ENCODE measurements at regions not wholly inside any gene's neighbourhood (a gene's known extent, or its start where the extent isn't known, plus 50 kb on each side); places are given as distances from the start of the nearest gene placed in this dataset.

DNA sequence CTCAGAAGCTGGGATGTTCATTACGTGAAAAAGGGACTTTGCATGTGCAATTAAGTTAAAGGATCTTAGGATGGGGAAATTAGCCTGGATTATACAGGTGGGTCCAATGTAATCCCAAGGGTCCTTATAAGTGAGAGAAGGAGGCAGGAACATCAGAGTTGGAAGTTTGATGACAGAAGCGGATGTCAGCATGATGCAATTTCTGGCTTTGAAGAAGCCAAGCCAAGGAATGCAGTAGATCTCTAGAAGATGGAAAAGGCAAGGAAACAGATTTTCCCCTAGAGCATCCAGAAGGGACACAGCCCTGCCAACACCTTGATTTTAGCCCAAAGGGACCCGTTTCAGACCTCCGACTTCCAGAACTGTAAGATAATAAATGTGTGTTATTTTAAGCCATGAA is 136.4 kb downstream of the LNPK start:
- Histone ChIP-seq H3K27me3 (replicated peaks; ENCODE audit: insufficient read depth, low read depth, low read length, poor library complexity) (peaks cover 30% of the 10 kb centered on the region), H3K27ac (ENCODE audit: low read depth, low read length, poor library complexity, severe bottlenecking) (no peak overlapping the region), H3K4me3 (ENCODE audit: low read depth, low read length, poor library complexity, severe bottlenecking) (no peak overlapping the region), H3K4me1 (ENCODE audit: insufficient read depth, low read length, poor library complexity, severe bottlenecking) (no peaks in the 10 kb centered on the region), H3K36me3 (ENCODE audit: insufficient read depth, low read length, poor library complexity, severe bottlenecking) (no peaks in the 10 kb centered on the region), H3K9me3 (ENCODE audit: low read depth, low read length, poor library complexity, severe bottlenecking) (no peaks in the 10 kb centered on the region)
- BruUV-seq (replicated peaks) = no TSS peak
- intact Hi-C loops (cut with micrococcal nuclease; ENCODE audit: unreplicated experiment) = no loop called here
- DNase-seq (ENCODE audit: low spot score) = no peak
- ChIA-PET POLR2A (ENCODE audit: low non-redundant PET) (interaction anchor here (0.5 kb wide), 1 partner anchor 434 kb away, joined by 3 read pairs; no protein-coding TSS in a partner anchor), CTCF (no interaction called here)
- TF ChIP-seq EZH2 (IDR thresholded peaks at IDR 0.05; ENCODE audit: borderline replicate concordance, low read depth, low read length, poor library complexity, severe bottlenecking) = no peak
- TF ChIP-seq, protein P1, sequence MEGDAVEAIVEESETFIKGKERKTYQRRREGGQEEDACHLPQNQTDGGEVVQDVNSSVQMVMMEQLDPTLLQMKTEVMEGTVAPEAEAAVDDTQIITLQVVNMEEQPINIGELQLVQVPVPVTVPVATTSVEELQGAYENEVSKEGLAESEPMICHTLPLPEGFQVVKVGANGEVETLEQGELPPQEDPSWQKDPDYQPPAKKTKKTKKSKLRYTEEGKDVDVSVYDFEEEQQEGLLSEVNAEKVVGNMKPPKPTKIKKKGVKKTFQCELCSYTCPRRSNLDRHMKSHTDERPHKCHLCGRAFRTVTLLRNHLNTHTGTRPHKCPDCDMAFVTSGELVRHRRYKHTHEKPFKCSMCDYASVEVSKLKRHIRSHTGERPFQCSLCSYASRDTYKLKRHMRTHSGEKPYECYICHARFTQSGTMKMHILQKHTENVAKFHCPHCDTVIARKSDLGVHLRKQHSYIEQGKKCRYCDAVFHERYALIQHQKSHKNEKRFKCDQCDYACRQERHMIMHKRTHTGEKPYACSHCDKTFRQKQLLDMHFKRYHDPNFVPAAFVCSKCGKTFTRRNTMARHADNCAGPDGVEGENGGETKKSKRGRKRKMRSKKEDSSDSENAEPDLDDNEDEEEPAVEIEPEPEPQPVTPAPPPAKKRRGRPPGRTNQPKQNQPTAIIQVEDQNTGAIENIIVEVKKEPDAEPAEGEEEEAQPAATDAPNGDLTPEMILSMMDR (conservative IDR thresholded peaks at IDR 0.05; ENCODE audit: low read depth, low read length) = no peak

DNA sequence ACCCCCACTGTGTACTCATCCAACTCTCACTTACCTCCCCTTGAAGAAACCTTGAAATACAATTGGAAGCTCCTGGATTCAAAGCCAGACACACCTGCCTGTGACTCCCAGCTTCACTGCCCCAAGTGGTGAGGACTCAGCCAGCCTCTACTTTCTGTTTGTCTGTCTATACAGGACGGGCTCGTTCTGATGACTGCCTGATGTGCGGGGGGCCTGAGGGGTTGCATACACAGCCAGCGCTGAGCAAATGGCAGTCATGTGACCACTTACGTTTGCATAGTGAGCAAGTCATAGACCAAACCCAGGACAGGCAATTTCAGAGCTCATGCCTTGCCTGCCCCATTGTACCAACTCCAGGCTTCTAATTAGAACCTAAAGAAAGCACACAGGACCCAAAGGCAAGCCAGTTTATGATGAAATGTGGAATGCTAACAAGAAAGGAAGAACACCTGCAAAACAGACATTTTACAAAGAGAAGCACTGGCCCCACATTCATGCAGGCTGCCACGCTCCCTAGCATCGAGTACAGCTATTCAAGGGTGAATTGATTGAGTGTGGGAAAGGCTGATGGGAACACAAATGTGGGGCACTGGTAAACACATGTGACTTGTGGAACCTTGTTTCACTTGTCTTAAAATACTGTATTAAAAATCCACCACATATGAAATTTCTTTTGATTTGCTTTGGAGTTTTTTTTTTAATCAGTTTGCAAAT is 137.8 kb downstream of the LNPK start:
- CTCF ChIA-PET = no interaction called here
- no peak for DNase-seq (ENCODE audit: low spot score)
- no peaks in the 10 kb centered on the region for H3K4me1 ChIP-seq (ENCODE audit: insufficient read depth, low read length, poor library complexity, severe bottlenecking)
- TF ChIP-seq, protein P1 (conservative IDR thresholded peaks at IDR 0.05; ENCODE audit: low read depth, low read length) = no peak
- no peak for TF ChIP-seq EZH2 (IDR thresholded peaks at IDR 0.05; ENCODE audit: borderline replicate concordance, low read depth, low read length, poor library complexity, severe bottlenecking)
- H3K9me3 ChIP-seq (ENCODE audit: low read depth, low read length, poor library complexity, severe bottlenecking) = no peaks in the 10 kb centered on the region
- H3K27me3 ChIP-seq (replicated peaks; ENCODE audit: insufficient read depth, low read depth, low read length, poor library complexity) = peaks cover 38% of the 10 kb centered on the region
- POLR2A ChIA-PET (ENCODE audit: low non-redundant PET) = no interaction called here
- H3K4me3 ChIP-seq (ENCODE audit: low read depth, low read length, poor library complexity, severe bottlenecking) = no peak overlapping the region
- BruUV-seq (replicated peaks) = no TSS peak
- no peaks in the 10 kb centered on the region for H3K36me3 ChIP-seq (ENCODE audit: insufficient read depth, low read length, poor library complexity, severe bottlenecking)
- intact Hi-C loops (cut with micrococcal nuclease; ENCODE audit: unreplicated experiment) = no loop called here
- no peak overlapping the region for H3K27ac ChIP-seq (ENCODE audit: low read depth, low read length, poor library complexity, severe bottlenecking)

GRCh38 chr2:175861958-175862357 is 140.1 kb downstream of the LNPK start:
- no peaks in the 10 kb centered on the region for H3K4me1 ChIP-seq (ENCODE audit: insufficient read depth, low read length, poor library complexity, severe bottlenecking)
- TF ChIP-seq, protein P1 (conservative IDR thresholded peaks at IDR 0.05; ENCODE audit: low read depth, low read length) = no peak
- no peak for TF ChIP-seq EZH2 (IDR thresholded peaks at IDR 0.05; ENCODE audit: borderline replicate concordance, low read depth, low read length, poor library complexity, severe bottlenecking)
- CTCF ChIA-PET = no interaction called here

More at GRCh38 chr2:175861958-175862357, 140.1 kb downstream of the LNPK start:
- peaks cover 38% of the 10 kb centered on the region for H3K27me3 ChIP-seq (replicated peaks; ENCODE audit: insufficient read depth, low read depth, low read length, poor library complexity)
- H3K36me3 ChIP-seq (ENCODE audit: insufficient read depth, low read length, poor library complexity, severe bottlenecking) = no peaks in the 10 kb centered on the region
- H3K27ac ChIP-seq (ENCODE audit: low read depth, low read length, poor library complexity, severe bottlenecking) = no peak overlapping the region
- intact Hi-C loops (cut with micrococcal nuclease; ENCODE audit: unreplicated experiment) = no loop called here
- no peak for DNase-seq (ENCODE audit: low spot score)
- no peak overlapping the region for H3K4me3 ChIP-seq (ENCODE audit: low read depth, low read length, poor library complexity, severe bottlenecking)
- POLR2A ChIA-PET (ENCODE audit: low non-redundant PET) = interaction anchor here (0.7 kb wide), 1 partner anchor 195 kb away, joined by 3 read pairs; no protein-coding TSS in a partner anchor
- no TSS peak for BruUV-seq (replicated peaks)
- no peaks in the 10 kb centered on the region for H3K9me3 ChIP-seq (ENCODE audit: low read depth, low read length, poor library complexity, severe bottlenecking)

All from A673 (cell line).